Mesenchymal stem cell (in vitro differentiated cells and primary cell): ENCODE measurements at regions not wholly inside any gene's neighbourhood (a gene's known extent, or its start where the extent isn't known, plus 50 kb on each side); places are given as distances from the start of the nearest gene placed in this dataset.
A peak's percentile ranks its signal among the peaks of the same experiment; 100 is the strongest.

Source experiments
- DNase-seq: peaks from one replicate; pipeline ENCODE4 v3.0.0-alpha.2; 2013
- H2AFZ ChIP-seq: one replicate; pipeline ENCODE4 v1.6.1; 2013; ENCODE audit warnings: low read depth, mild to moderate bottlenecking, control low read depth, inconsistent platforms, low read length, moderate library complexity
- H2AK5ac ChIP-seq: 2 replicates; pipeline ENCODE4 v1.6.1; 2013; ENCODE audit warnings: low read length, moderate library complexity, mild to moderate bottlenecking, inconsistent platforms; ENCODE audit not compliant: severe bottlenecking
- H2BK120ac ChIP-seq: one replicate; pipeline ENCODE4 v1.6.1; 2013; ENCODE audit warnings: low read depth, mild to moderate bottlenecking, inconsistent platforms, low read length, moderate library complexity
- H2BK12ac ChIP-seq, 2 experiments: one replicate each; pipeline ENCODE4 v1.6.1; 2013; ENCODE audit warnings: inconsistent platforms in 2 of 2, low read length in 2 of 2, mild to moderate bottlenecking in 2 of 2, moderate library complexity in 2 of 2, control low read depth in 1 of 2
- H2BK15ac ChIP-seq: one replicate; pipeline ENCODE4 v1.6.1; 2013; ENCODE audit warnings: mild to moderate bottlenecking, low read depth, inconsistent platforms; ENCODE audit not compliant: poor library complexity, severe bottlenecking
- H2BK5ac ChIP-seq: 2 replicates; pipeline ENCODE4 v1.6.1; 2013; ENCODE audit warnings: low read depth, mild to moderate bottlenecking, low read length, control low read depth, inconsistent platforms; ENCODE audit not compliant: poor library complexity, severe bottlenecking
- H3K14ac ChIP-seq, 2 experiments: one replicate each; pipeline ENCODE4 v1.6.1; 2013; ENCODE audit warnings: inconsistent platforms in 2 of 2, low read length in 2 of 2, control low read depth in 1 of 2, mild to moderate bottlenecking in 1 of 2, moderate library complexity in 1 of 2
- H3K18ac ChIP-seq, 2 experiments: one replicate each; pipeline ENCODE4 v1.6.1; 2013; ENCODE audit warnings: inconsistent platforms in 2 of 2, low read length in 2 of 2, control low read depth in 1 of 2, low read depth in 1 of 2, mild to moderate bottlenecking in 1 of 2
- H3K23ac ChIP-seq, 2 experiments: one replicate each; pipeline ENCODE4 v1.6.1; 2013; ENCODE audit warnings: inconsistent platforms in 2 of 2, low read length in 2 of 2, mild to moderate bottlenecking in 2 of 2, moderate library complexity in 2 of 2, control low read depth in 1 of 2
- H3K27ac ChIP-seq: 2 replicates; pipeline ENCODE4 v1.5.1; 2013; ENCODE audit warnings: mild to moderate bottlenecking, moderate library complexity, low read length, control low read depth, inconsistent platforms; ENCODE audit not compliant: poor library complexity, severe bottlenecking
- H3K27me3 ChIP-seq, 2 experiments: 2 replicates each; pipeline versions ENCODE4 v1.6.1 to v1.7.0; 2013; ENCODE audit warnings: low read length in 2 of 2, mild to moderate bottlenecking in 2 of 2, moderate library complexity in 2 of 2, control low read depth in 1 of 2, inconsistent platforms in 1 of 2; ENCODE audit not compliant: control insufficient read depth in 1 of 2, insufficient read depth in 1 of 2
- H3K36me3 ChIP-seq, 2 experiments: 2 replicates each; pipeline versions ENCODE4 v1.6.1 to v1.7.0; 2013; ENCODE audit warnings: low read length in 2 of 2, control low read depth in 1 of 2, inconsistent platforms in 1 of 2, low read depth in 1 of 2, mild to moderate bottlenecking in 1 of 2; ENCODE audit not compliant: insufficient read depth in 2 of 2, control insufficient read depth in 1 of 2
- H3K4ac ChIP-seq, 2 experiments: one replicate each; pipeline ENCODE4 v1.6.1; 2013; ENCODE audit warnings: inconsistent platforms in 2 of 2, low read length in 2 of 2, mild to moderate bottlenecking in 2 of 2, moderate library complexity in 2 of 2, control low read depth in 1 of 2, low read depth in 1 of 2
- H3K4me1 ChIP-seq: 2 replicates; pipeline ENCODE4 v1.6.1; 2013; ENCODE audit warnings: low read depth, low read length, control low read depth; ENCODE audit not compliant: control insufficient read depth, insufficient read depth
- H3K4me2 ChIP-seq: 2 replicates; pipeline ENCODE4 v1.6.1; 2013; ENCODE audit warnings: low read length, mild to moderate bottlenecking, inconsistent platforms; ENCODE audit not compliant: poor library complexity, severe bottlenecking
- H3K4me3 ChIP-seq, 2 experiments: 2 replicates each; pipeline versions ENCODE4 v1.5.1 to v1.7.0; 2013; ENCODE audit warnings: low read length in 2 of 2, mild to moderate bottlenecking in 2 of 2, control low read depth in 1 of 2, low read depth in 1 of 2; ENCODE audit not compliant: insufficient read depth in 1 of 2
- H3K79me1 ChIP-seq: replicated peaks from 2 replicates; pipeline ENCODE4 v1.6.1; 2013; ENCODE audit warnings: mild to moderate bottlenecking, control low read depth, low read length, inconsistent platforms; ENCODE audit not compliant: poor library complexity, severe bottlenecking
- H3K9ac ChIP-seq: 2 replicates; pipeline ENCODE4 v1.7.0; 2013; ENCODE audit warnings: mild to moderate bottlenecking, low read length, moderate library complexity
- H3K9me3 ChIP-seq: 2 replicates; pipeline ENCODE4 v1.7.0; 2013; ENCODE audit warnings: mild to moderate bottlenecking, low read length; ENCODE audit not compliant: control insufficient read depth
- H4K8ac ChIP-seq: one replicate; pipeline ENCODE4 v1.6.1; 2013; ENCODE audit warnings: inconsistent platforms, mild to moderate bottlenecking, low read length, moderate library complexity
- H4K91ac ChIP-seq: one replicate; pipeline ENCODE4 v1.6.1; 2013; ENCODE audit warnings: mild to moderate bottlenecking, low read length, inconsistent platforms
- WGBS: methylation state at CpG from one replicate; pipeline ENCODE4 v1.1.7; 2013; ENCODE audit warnings: mixed read lengths; 5-methylcytosine and 5-hydroxymethylcytosine counted together

GRCh38 chr1:194043984-194044755 is 857.8 kb upstream of the B3GALT2 start:
- Histone ChIP-seq H3K79me1 (no peaks in the 10 kb centered on the region), H3K9me3 (peaks cover 3% of the 10 kb centered on the region), H2BK15ac (no peak overlapping the region), H3K4me3 (no peak overlapping the region), H3K36me3 (no peaks in the 10 kb centered on the region), H3K14ac (no peak overlapping the region), H3K27ac (peak overlapping the region; percentile 37), H3K9ac (no peak overlapping the region), H3K4ac (peak overlapping the region in 1 of 2 experiments; percentile 26), H2AK5ac (peak overlapping the region; percentile 69), H3K27me3 (no peaks in the 10 kb centered on the region), H2BK5ac (no peak overlapping the region), H2BK12ac (no peak overlapping the region), H3K18ac (peak overlapping the region; percentile 34 to 44), H3K4me2 (no peak overlapping the region), H4K91ac (no peak overlapping the region), H3K23ac (no peak overlapping the region), H2AFZ (no peak overlapping the region), H3K4me1 (no peaks in the 10 kb centered on the region), H4K8ac (no peak overlapping the region), H2BK120ac (no peak overlapping the region)
- peak; percentile 21 for DNase-seq
- 93% methylated on average over 3 of the region's 5 CpGs for WGBS

GRCh38 chr1:194042736-194043135 is 856.3 kb upstream of the B3GALT2 start:
- Histone ChIP-seq H2AK5ac (no peak overlapping the region), H2BK5ac (no peak overlapping the region), H2BK120ac (no peak overlapping the region), H3K23ac (no peak overlapping the region), H3K4ac (no peak overlapping the region), H2BK12ac (no peak overlapping the region), H3K4me3 (no peak overlapping the region), H3K14ac (no peak overlapping the region), H3K36me3 (no peaks in the 10 kb centered on the region), H3K4me1 (no peaks in the 10 kb centered on the region), H3K27me3 (no peaks in the 10 kb centered on the region), H4K8ac (no peak overlapping the region), H3K79me1 (no peaks in the 10 kb centered on the region), H4K91ac (no peak overlapping the region), H3K18ac (no peak overlapping the region), H2BK15ac (no peak overlapping the region), H3K27ac (no peak overlapping the region), H3K9me3 (peaks cover 3% of the 10 kb centered on the region), H3K9ac (no peak overlapping the region), H3K4me2 (no peak overlapping the region), H2AFZ (no peak overlapping the region)
- DNase-seq, result no peak
- 86% methylated on average over 1 of the region's 3 CpGs for WGBS

- Histone ChIP-seq H3K4me3 (no peak overlapping the region), H3K27me3 (no peaks in the 10 kb centered on the region), H3K23ac (no peak overlapping the region), H3K36me3 (no peaks in the 10 kb centered on the region), H2BK120ac (no peak overlapping the region), H3K18ac (no peak overlapping the region), H4K8ac (no peak overlapping the region), H3K79me1 (no peaks in the 10 kb centered on the region), H3K4me1 (no peaks in the 10 kb centered on the region), H4K91ac (no peak overlapping the region), H3K9ac (no peak overlapping the region), H2AK5ac (no peak overlapping the region), H3K4ac (no peak overlapping the region), H3K4me2 (no peak overlapping the region), H2BK5ac (no peak overlapping the region), H3K14ac (no peak overlapping the region), H2AFZ (no peak overlapping the region), H3K9me3 (peaks cover 3% of the 10 kb centered on the region), H2BK15ac (no peak overlapping the region), H2BK12ac (no peak overlapping the region), H3K27ac (no peak overlapping the region)
- DNase-seq, result no peak
- WGBS, result 71% methylated on average over 1 of the region's 1 CpG
These were observed 854.1 kb upstream of the B3GALT2 start for GRCh38 chr1:194040496-194040895.

- H2AFZ ChIP-seq, result no peak overlapping the region
- H2BK15ac ChIP-seq, result no peak overlapping the region
- no peaks in the 10 kb centered on the region for H3K79me1 ChIP-seq
- H2BK12ac ChIP-seq, result no peak overlapping the region
- no peak overlapping the region for H2AK5ac ChIP-seq
- no peak overlapping the region for H3K18ac ChIP-seq
- no peak overlapping the region for H3K4me2 ChIP-seq
- no peaks in the 10 kb centered on the region for H3K27me3 ChIP-seq
- H2BK5ac ChIP-seq, result no peak overlapping the region
- H2BK120ac ChIP-seq, result no peak overlapping the region
- H3K9me3 ChIP-seq, result peaks cover 7% of the 10 kb centered on the region
- no peaks in the 10 kb centered on the region for H3K36me3 ChIP-seq
- no peak overlapping the region for H3K23ac ChIP-seq
- no peak overlapping the region for H4K91ac ChIP-seq
- H3K14ac ChIP-seq, result no peak overlapping the region
- H3K9ac ChIP-seq, result no peak overlapping the region
- H4K8ac ChIP-seq, result no peak overlapping the region
- no peak for DNase-seq
- H3K4me1 ChIP-seq, result no peaks in the 10 kb centered on the region
- no CpG with 5 or more reads among the region's 1 CpG for WGBS
- no peak overlapping the region for H3K27ac ChIP-seq
- no peak overlapping the region for H3K4ac ChIP-seq
- H3K4me3 ChIP-seq, result no peak overlapping the region
These were observed 853.2 kb upstream of the B3GALT2 start for GRCh38 chr1:194039578-194039977.
